ENCODE measurements at regions not wholly inside any gene's neighbourhood (a gene's known extent, or its start where the extent isn't known, plus 50 kb on each side); places are given as distances from the start of the nearest gene placed in this dataset.

GRCh38 chr3:193842029-193842798, 249.2 kb downstream of the OPA1 start:
- TF ChIP-seq EZH2 (IDR thresholded peaks at IDR 0.05; ENCODE audit: borderline replicate concordance) (no peak), CTCF (IDR thresholded peaks at IDR 0.05; ENCODE audit: poor library complexity) (no peak)

All from hepatocyte (in vitro differentiated cells).